Brain microvascular endothelial cell (primary cell): ENCODE measurements at regions not wholly inside any gene's neighbourhood (a gene's known extent, or its start where the extent isn't known, plus 50 kb on each side); places are given as distances from the start of the nearest gene placed in this dataset.

Experiments
- DNase-seq: peaks from one replicate; pipeline ENCODE4 v3.0.0-alpha.2; 2020
- H3K27ac ChIP-seq: fragments of 250-450 bp; sonication (Bioruptor Pico); 2 replicates; pipeline ENCODE4 v1.5.1; 2020; ENCODE audit warnings: mild to moderate bottlenecking, moderate library complexity
- H3K27me3 ChIP-seq: fragments of 250-450 bp; sonication (Bioruptor Pico); replicated peaks from 2 replicates; pipeline ENCODE4 v1.5.1; 2020; ENCODE audit warnings: mild to moderate bottlenecking
- H3K36me3 ChIP-seq: fragments of 250-450 bp; sonication (Bioruptor Pico); replicated peaks from 2 replicates; pipeline ENCODE4 v1.5.1; 2020; ENCODE audit warnings: mild to moderate bottlenecking
- H3K4me3 ChIP-seq: 2 replicates; pipeline ENCODE4 v1.5.1; 2011; ENCODE audit warnings: low read depth, mild to moderate bottlenecking, control low read depth, low read length, moderate library complexity
- in situ Hi-C: cut with HindIII; loops from 2 replicates; pipeline ENCODE4 v1.10.0; 2017; ENCODE audit warnings: low sequenced_read_pairs, low pct_ligation_motif_present
- TF ChIP-seq, protein P1 (sequence below): IDR thresholded peaks from 2 replicates; pipeline ENCODE4 v1.5.1; 2011; ENCODE audit warnings: low read depth, mild to moderate bottlenecking, moderate library complexity, low read length, control low read depth, inconsistent platforms; ENCODE audit errors: missing control alignments

DNA sequence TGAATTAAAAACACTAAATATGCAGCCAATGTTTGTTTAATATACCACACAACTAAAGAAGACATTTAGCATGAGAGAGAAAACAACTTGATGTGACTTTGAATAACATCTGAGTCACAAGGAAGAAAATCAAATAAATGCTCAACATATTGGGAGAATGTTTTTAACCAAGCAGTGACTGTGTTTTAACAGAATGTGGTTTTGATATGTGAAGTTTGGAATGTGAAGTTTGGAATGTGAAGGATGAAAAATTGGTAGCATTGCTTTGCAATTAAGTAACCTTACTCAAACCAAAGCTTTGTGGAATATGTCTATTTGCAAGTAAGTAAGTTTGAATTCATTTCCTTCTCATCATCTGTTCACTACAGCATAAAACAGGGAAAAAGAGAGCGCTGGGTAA is 128.2 kb upstream of the DNAJC10 start:
- Histone ChIP-seq H3K4me3 (no peak overlapping the region), H3K36me3 (no peaks in the 10 kb centered on the region), H3K27ac (peak overlapping the region; percentile 39), H3K27me3 (no peaks in the 10 kb centered on the region)
- DNase-seq = peak; percentile 34
- in situ Hi-C loops = no loop called here
- TF ChIP-seq, protein P1, sequence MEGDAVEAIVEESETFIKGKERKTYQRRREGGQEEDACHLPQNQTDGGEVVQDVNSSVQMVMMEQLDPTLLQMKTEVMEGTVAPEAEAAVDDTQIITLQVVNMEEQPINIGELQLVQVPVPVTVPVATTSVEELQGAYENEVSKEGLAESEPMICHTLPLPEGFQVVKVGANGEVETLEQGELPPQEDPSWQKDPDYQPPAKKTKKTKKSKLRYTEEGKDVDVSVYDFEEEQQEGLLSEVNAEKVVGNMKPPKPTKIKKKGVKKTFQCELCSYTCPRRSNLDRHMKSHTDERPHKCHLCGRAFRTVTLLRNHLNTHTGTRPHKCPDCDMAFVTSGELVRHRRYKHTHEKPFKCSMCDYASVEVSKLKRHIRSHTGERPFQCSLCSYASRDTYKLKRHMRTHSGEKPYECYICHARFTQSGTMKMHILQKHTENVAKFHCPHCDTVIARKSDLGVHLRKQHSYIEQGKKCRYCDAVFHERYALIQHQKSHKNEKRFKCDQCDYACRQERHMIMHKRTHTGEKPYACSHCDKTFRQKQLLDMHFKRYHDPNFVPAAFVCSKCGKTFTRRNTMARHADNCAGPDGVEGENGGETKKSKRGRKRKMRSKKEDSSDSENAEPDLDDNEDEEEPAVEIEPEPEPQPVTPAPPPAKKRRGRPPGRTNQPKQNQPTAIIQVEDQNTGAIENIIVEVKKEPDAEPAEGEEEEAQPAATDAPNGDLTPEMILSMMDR = no peak

DNA sequence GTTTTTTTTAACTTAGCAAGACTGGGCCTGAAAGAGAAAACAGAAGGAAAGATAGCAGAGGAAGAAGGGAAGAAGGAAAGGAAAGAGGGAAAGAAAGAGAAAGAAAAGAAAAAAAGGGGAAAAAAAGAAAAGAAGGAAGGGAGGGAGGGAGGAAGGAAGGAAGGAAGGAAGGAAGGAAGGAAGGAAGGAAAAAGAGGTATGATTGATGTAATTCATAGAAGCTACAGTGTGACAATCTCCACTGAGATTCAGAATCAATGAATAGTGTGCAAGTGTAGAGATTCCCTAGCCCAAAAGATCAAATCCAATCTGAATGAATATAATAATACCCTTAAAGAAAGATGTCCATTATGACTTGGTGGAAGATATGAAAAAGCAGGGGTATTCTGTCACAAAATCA is 126.9 kb upstream of the DNAJC10 start:
- Histone ChIP-seq H3K27ac (no peak overlapping the region), H3K4me3 (no peak overlapping the region), H3K36me3 (no peaks in the 10 kb centered on the region), H3K27me3 (no peaks in the 10 kb centered on the region)
- DNase-seq = no peak
- TF ChIP-seq, protein P1 = no peak
- in situ Hi-C loops = no loop called here

DNA sequence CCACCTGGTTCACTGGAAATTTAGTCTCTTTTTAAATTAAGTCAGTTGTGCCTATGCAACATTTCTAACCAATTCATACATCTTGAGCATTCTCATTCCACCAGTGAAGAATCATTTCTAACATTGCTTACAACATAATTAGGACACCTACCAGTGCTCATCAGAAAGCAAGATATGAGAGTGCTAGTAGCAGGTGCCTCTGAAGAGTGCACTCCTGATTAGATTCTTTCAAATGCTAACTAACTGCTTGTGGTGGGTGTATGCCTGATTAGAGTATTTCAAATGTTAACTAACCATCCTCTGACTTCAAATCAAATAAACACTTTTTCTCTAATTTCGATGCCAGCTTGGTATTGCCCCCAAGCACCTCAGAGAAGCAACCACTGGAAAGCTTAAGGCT is 124.3 kb upstream of the DNAJC10 start:
- Histone ChIP-seq H3K27ac (no peak overlapping the region), H3K4me3 (no peak overlapping the region), H3K36me3 (no peaks in the 10 kb centered on the region), H3K27me3 (no peaks in the 10 kb centered on the region)
- in situ Hi-C loops = no loop called here
- no peak for DNase-seq
- TF ChIP-seq, protein P1 = no peak

DNA sequence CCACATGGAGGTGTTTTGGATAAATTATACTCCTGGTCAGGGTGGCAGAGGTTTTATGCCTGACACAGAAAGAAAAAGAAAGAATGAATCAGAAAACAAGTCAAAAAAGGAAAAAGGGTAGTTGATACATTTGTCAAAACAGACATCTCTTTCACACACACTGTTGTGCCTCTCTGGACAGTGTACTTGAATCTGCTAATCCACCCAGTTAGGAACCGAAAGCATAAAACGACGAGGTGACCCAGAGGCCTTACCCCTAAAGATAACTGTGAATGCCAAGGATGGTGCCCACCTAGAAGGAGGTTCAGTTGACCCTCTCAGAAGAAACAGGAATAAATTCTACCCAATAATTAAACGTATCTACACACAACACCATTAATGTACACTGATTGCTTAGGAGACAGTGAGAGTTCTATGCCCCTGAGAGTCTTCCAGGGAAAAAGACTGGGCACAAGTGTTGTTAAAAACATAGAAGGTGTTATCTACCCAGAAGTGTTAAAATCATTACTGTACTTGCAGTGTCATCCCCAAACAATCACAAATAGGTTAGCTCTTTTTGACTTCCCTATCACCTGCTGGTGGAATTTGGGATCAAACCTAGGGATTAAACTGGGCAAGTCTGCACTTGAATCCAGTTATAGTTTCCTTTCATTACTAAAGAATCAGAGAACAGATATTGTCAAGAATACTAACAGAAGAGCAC is 123.2 kb upstream of the DNAJC10 start:
- TF ChIP-seq, protein P1 = no peak
- Histone ChIP-seq H3K4me3 (no peak overlapping the region), H3K27me3 (no peaks in the 10 kb centered on the region), H3K36me3 (no peaks in the 10 kb centered on the region), H3K27ac (no peak overlapping the region)
- no peak for DNase-seq
- in situ Hi-C loops = no loop called here

DNA sequence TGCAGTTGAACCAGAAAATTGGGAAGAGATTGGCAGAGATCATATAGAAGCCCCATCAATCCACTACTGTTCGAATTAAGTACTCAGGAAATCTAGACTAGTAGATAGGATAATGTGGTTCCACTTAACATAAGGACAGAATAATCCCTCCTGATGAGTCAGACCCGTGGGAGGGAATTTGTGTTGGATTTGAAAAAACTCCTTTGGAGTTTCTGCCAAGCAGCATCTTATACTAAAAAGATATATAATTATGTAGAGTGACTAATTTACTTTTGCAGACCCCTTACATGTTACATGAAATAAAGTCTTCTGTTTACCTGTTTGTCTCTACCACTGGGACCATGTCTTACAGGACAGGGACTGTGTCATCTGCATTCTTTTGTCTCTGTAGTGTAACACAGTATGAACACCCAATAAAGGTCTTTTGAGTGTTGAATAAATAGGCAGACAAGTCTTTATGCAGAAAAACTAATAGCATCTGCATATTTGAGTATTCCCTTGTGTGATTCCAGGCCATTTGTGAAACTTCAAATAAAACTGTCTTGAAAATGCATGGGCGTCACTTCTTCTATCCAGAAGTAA is 122.6 kb upstream of the DNAJC10 start:
- in situ Hi-C loops = no loop called here
- no peak overlapping the region for H3K27ac ChIP-seq
- peak; percentile 69 for DNase-seq

More for the DNA sequence above, 122.6 kb upstream of the DNAJC10 start:
- H3K36me3 ChIP-seq = no peaks in the 10 kb centered on the region
- no peak overlapping the region for H3K4me3 ChIP-seq
- TF ChIP-seq, protein P1 = no peak
- H3K27me3 ChIP-seq = no peaks in the 10 kb centered on the region
